HG03575 (cell line): ENCODE measurements at regions not wholly inside any gene's neighbourhood (a gene's known extent, or its start where the extent isn't known, plus 50 kb on each side); places are given as distances from the start of the nearest gene placed in this dataset.
"Not testable (repeated sequence)": the region's sequence is repeated elsewhere in the genome, so short reads cannot be mapped to it uniquely, and the experiment has no call there.

ENCODE experiments used
- ATAC-seq: cut with Tn5 transposase; IDR thresholded peaks from one replicate; pipeline ENCODE4 v1.9.1; 2021; ENCODE audit not compliant: unreplicated experiment, insufficient number of reproducible peaks, low FRiP score; ENCODE audit errors: extremely low read depth

DNA sequence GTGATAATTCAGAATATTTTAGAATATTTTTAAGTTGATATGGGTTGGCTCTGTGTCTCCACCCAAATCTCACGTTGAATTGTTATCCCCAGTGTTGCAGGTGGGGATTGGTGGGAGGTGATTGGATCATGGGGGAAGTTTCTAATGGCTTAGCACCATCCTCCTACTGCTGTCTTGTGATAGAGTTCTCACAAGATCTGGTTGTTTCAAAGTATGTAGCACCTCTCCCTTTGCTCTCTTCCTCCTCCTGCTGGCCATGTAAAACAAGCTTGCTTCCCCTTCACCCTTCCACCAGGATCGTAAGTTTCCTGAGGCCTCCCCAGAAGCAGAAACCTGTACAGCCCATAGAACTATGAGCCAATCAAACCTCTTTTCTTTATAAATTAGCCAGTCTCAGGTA lies 214.6 kb upstream of the C9orf72 start:
- no peak for ATAC-seq

DNA sequence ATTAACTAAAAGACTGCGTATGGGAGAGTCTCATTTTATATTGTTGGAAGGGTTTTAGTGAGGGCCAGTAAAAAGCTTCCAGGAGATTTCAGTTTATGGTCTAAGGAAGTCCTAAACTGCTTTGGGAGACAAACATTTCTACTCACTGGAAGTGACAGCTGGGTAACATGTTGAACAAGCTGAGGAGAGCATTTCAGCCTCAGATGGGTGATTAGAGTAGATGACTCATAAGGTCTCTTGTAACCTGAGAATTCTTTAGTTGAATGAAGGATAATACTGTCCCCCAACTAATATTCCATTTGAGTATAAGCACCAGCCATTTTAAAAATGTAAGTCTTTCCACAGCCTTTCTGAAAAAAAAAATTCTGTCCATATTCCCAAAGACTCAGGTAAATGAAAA lies 218.0 kb upstream of the C9orf72 start:
- no peak for ATAC-seq

DNA sequence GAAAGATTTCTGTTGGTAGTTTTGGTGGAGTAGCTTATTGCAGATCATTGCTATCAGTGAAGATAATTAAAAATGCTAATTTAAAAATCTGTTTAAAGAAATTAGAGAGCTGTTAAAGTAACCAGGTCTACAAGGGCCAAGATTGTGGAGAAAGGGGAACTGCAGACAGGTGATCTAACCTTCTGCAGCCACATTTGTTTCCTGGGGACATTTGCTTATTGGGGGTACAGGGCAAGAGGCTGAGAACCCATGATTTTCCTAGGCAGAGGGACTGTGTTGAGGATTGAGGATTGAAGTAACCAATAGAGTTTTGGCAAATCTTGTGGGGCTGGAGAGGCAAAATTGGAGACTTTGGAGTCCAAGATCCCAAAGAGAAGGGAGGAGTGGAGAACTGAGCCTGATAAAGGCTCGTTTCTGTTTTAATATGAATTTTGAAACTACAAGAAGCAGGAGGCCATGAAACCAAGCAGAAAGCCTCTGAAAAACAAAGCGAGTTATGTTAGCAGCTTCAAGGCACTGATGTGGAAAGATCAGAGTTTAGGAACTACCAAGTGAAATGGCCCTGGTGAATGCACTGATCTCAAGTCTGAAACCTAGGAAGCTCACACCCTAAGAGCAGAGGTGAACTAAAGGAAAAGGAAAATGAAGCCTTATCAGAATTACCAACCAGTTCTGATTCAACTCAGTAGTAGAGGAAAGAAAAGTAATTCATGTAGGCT lies 219.8 kb upstream of the C9orf72 start:
- peak; percentile 32 for ATAC-seq

DNA sequence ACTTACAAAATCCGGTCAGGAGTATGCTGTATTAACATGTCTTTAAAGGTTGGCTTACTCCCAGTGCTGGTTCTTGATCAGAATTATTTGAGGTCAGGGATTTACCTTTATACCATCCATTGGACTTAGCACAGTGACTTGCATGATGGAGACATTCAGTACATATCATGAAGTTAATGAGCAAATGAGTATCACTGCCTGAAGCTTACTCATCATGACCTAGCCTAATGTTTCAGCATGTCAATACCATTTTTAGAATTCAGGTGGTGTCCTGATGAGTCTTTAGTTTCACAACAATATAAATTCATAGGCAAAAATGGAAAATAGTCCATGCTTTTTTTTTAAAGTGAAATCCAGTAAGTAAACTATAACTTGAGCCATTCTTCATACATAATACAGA lies 226.0 kb upstream of the C9orf72 start:
- no peak for ATAC-seq

DNA sequence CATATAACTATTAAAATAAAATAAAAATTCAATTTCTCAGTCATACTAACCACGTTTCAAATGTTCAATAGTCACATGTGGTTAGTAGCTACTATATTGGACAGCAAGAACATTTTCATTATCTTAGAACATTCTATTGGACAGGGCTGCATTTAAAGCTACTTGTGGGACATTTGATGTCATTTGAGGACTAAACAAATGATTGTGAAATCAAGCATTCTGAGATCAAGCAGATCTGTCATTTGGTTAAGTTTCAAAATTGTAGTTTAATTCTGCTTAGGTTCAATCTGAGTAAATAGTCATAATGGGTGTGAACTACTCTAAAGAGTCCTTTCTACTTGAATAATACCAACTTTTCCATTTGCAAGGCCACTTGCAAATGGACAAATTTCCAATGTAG lies 226.9 kb upstream of the C9orf72 start:
- ATAC-seq, result no peak

DNA sequence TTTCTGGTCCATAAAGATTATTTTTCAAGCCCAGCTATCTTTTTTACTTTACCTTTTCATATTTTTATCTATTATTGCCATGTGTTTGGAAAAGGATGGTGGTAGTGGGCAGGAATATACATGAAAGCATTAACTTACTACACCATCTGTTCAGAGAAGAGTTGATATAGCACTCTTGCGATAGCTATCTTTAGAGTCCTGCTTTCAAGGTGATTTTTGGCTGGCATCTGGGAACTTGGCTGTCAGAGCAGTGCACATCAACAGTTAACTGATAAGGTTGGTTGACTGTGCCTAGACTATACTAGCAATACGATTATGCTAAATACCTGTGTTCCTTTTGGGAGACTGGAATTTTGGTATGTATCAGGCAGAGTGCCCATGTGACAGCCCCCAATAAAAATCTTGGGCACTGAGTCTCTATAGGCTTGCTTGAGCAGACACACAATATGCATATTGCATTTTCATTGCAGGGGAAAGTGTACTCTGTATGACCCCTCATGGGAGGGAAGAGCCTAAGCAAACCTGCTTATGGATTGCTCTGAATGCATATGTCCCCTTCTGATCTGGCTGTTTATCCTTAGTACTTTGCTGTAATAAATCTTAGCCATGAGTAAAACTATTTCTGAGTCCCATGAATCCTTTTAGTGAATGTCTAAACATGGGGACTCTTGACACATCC lies 227.6 kb upstream of the C9orf72 start:
- no peak for ATAC-seq

DNA sequence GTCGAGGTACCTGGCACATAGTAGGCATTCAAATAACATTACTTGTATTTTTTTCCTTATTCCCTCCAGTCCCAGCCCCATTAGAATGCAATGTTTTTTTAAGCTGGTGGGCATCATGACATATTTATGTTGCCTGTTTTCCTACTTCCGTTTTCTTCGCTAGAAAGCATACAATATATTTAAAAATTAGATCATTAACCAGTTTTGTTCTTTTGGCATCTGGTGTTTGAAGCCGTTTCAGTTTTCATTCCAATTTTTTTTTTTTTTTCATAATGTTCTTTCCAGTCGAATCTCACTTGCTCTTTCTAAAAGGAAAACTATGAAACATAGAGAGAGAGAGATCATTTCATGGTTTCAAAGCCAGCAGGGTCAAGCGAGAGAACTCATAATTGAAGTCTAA lies 228.3 kb upstream of the C9orf72 start:
- no peak for ATAC-seq

DNA sequence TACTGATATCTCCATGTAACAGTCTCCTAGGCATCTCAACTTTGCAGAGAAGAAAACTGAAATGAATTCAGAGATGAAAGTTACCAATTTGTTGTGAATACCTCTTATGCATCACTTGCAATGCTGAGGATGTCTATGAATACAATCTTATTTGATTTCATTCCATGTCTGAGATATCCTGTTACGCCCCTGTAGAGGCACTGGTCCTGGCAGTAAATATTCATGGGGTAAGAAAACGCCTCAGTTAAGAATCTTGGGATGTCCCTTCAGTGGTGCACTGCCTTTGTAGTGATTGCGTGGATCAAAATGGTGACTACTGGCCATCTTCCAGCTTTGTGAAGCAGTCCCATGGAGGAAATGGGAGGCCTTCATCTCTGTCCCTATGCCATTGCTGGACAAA lies 229.1 kb upstream of the C9orf72 start:
- ATAC-seq, result no peak

DNA sequence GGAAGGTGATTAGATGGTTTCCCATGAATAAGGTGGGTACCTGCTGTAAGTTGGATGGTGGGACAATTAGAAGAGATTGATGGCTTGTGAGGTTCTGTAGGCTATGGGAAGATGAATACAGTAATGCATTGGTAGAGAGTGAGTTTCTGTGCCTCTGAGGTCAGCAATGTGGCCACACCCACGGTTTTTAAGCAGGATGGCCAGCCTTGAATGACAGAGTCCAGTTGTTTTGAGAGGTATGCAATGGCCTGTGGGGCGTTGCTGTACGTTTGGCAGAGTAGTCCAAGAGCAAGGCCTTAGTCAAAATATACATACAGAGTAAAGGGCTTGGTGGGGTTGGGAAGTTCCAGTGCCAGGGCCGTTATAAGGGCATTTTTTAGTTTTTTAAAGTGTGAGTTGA lies 235.6 kb upstream of the C9orf72 start:
- ATAC-seq, result no peak

DNA sequence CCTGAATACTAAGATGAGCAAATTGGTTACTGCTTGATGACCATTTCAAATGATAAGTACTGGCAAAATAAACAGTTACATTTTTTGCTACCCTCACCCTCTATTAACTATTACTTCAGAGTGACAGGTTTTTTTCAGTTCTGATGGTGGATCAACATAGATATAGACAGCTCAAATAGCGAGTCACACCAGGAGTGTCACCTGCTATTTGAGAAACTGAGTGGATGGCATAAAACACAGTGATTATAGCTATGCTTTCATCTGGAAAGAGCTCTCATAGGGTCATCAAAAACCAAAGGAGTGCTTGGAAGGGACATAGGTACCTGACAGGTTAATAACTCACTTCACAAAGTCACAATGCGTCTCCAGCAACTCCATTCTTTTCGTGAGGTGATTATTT lies 244.5 kb upstream of the C9orf72 start:
- no peak for ATAC-seq

DNA sequence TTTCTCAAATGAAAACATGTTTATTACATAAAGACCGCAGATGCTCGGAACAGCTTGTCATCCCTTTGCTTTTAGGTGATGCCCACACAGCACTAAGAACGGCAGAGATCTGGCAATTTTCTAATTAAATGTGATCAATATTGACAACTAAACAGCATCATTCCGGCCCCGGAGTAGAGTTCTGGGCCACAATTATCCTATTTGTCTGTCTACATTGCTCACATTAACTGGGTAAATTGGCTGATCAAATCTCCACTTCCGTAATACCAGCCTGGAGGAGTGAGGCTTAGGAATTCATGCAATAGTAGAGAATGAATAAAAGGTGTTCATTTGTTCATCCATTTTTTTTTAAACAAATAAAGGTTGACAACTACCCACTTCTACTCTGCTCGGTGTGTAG lies 245.1 kb upstream of the C9orf72 start:
- ATAC-seq, result no peak

DNA sequence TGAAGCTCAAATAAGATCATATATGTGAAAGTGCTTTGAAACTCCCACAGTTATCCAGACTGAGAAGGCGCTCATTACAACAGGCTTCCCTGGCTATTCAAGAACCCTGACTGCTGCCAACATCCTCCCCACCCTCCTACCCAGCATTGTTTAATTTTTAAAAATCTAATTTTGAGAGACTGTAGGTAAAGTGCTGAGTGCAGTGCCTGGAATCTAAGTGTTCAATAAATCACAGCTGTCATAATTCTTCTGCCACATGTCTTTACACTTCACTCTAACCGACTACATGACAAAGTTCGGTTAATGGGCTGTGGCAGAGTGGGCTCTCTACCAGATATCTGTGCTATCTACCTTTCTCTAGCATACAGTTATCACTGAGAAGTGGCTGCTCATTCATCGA lies 255.6 kb upstream of the C9orf72 start:
- ATAC-seq, result no peak

DNA sequence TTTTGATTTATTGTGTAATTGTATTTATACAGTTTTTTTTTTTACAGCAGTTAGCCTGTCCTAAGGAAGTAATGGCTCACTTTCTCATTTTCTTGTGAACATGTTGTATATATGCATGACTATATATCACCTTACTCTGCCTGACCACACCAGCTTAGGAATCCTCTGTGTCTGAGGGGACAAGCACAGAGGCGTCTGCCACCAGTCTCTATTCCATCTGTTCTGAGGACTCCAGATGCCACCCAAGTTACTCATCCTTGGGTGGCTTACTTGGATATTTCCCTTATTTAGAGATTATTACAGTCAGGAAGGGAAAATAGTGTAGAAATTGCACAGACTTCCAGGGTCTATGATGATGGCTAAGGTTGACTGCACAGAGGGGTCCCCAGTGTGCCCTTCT lies 256.3 kb upstream of the C9orf72 start:
- no peak for ATAC-seq

DNA sequence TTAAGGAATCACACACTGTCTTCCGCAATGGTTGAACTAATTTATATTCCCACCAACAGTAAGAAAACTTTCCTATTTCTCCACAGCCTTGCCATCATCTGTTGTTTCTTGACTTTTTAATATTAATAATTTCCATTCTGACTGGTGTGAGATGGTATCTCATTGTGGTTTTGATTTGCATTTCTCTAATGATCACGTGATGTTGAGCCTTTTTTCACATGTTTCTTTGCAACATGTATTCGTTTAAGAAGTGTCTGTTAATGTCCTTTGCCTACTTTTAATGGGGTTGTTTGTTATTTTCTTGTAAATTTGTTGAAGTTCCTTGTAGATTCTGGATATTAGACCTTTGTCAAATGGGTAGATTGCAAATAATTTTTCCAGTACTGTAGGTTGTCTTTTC lies 258.8 kb upstream of the C9orf72 start:
- ATAC-seq, result not testable (repeated sequence)

DNA sequence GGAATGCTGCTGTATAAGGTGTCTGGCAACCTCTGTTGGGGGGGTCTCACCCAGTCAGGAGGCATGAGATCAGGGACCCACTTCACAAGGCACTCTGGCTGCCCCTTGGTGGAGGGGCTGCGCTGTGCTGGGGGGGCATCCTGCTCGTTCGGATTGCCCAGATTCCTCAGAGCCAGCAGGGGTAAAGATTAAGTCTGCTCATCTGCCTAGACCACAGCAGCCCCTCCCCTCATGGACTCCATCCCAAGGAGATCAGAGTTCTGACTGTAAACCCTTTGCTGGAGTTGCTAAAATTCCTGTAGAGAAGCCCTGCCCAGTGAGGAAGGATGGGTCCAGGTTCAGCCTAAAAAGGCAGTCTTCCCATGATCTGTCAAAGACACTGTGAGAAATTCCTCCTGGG lies 262.0 kb upstream of the C9orf72 start:
- no peak for ATAC-seq

DNA sequence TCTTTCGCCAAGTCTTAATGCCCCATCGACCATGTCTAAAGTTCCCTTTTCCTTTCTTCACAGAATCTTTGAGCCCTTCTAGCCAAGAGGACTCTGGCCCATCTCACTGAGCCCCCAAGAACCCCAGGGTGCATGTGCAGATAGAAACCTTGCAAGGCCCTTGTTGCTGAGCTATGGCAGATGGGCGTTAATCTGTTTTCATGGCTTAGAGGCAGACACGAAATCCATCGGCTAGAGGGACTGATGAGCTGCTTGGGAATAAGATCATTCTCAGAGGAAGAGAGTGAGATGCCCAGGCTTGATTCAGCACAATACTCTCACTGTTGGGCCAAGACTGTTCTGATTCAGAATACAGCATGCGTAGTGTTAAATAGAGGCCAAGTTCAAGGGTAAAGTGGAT lies 262.5 kb upstream of the C9orf72 start:
- ATAC-seq, result no peak

DNA sequence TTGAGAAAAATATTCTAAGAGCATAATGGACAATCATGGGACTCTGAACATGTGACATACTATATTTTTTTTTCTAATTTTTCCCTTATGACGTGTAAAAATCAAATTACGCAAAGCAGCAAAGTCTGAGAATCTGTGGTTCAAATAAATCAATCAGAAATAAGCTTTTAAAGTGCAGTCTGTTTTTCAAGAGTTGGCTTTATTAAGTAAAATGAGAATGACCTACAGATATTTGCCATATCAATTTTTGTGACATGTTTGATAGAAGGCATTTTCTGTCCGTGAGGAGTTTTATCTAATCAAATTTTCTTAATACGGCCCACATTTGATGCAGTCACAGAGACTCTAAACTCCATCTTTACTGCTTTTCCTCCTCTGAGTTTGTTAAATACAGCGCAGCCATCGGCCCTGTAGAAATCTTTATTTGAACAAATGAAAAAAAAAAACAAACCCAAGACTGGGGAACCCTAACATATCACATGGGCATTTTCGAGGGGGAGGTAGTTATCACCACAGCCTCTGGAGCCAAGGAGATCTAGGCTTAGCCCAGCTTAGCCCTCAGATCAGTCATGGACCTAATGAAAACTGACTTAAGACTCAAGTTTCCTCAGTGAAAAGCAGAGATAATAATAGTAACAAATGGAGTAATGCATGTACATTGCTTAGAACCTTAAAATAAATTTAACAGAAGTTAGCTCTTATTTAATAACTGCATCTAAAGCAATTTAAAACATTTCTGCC lies 263.6 kb upstream of the C9orf72 start:
- no peak for ATAC-seq

DNA sequence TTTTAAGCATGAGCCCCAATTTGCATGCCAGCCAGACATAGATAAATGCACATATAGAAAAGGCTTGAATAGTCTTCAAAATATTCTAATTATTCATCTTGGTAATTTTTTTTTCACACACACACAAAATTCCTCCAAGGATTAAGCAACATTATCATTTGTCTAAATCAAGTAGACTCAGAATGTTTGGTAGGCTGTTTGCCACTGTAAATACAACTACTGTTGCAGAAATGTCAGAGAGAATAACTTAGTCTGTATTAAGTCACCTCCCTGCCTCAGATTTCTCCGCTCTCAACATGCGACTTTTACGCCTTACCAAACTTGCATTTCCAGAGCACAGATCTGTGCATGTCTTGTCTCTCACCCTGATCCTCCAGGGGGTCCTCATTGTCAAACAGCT lies 265.6 kb upstream of the C9orf72 start:
- ATAC-seq, result no peak

DNA sequence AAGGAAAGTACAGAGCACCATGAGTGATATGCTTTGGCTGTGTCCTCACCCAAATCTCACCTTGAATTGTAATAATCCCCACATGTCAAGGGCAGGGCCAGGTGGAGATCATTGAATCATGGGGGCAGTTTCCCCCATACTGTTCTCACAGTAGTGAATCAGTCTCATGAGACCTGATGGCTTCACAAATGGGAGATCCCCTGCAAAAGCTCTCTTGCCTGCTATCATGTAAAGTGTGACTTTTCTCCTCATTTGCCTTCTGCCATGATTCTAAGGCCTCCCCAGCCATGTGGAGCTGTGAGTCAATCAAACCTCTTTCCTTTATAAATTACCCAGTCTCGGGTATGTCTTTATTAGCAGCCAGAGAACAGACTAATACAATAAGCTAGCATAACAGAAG lies 266.5 kb upstream of the C9orf72 start:
- not testable (repeated sequence) for ATAC-seq

DNA sequence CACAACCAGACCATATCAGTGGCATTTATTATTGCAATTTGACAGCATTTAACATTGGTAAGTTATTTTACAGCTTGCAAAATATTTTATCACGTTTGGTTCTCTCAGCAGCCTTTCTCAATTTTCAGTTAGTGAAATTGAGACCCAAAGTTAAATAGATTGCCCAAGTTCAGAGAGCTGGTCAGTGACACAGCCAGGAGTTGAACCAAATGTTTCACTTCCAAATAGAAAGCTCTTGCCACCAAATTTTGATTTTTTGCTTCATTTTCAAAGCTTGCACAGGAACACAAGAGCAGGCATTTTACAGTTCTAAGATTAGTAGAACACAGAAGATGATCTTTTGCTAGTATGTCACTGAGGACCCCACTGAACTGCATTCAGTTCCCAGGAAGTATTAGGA lies 271.5 kb upstream of the C9orf72 start:
- no peak for ATAC-seq
